Activated CD4-positive, alpha-beta memory T cell treated with anti-CD3 and anti-CD28 coated beads for 36 hours (primary cell): ENCODE measurements at regions not wholly inside any gene's neighbourhood (a gene's known extent, or its start where the extent isn't known, plus 50 kb on each side); places are given as distances from the start of the nearest gene placed in this dataset.

Experiments
- CTCF ChIA-PET: fragments of 350-600 bp; sonication (Branson Sonifier 250); formaldehyde crosslinking; loops from one replicate; lab custom pipeline; 2021; ENCODE audit warnings: antibody characterized with exemption, inconsistent platforms; lab: Charles Lee
- POLR2A ChIA-PET: fragments of 350-600 bp; sonication (Branson Sonifier 250); formaldehyde crosslinking; loops from one replicate; lab custom pipeline; 2021; ENCODE audit warnings: antibody characterized with exemption; lab: Charles Lee
- DNase-seq: peaks from one replicate; pipeline ENCODE4 v3.0.0-alpha.2; 2020
- H3K27ac Mint-ChIP-seq: one replicate; pipeline ENCODE4 v1.8.0; 2021; ENCODE audit warnings: mixed read lengths
- H3K27me3 Mint-ChIP-seq: one replicate; pipeline ENCODE4 v1.8.0; 2021; ENCODE audit warnings: mixed read lengths
- H3K36me3 Mint-ChIP-seq: one replicate; pipeline ENCODE4 v1.8.0; 2021; ENCODE audit warnings: mixed read lengths
- H3K4me1 Mint-ChIP-seq: one replicate; pipeline ENCODE4 v1.8.0; 2021; ENCODE audit warnings: low read depth, mixed read lengths
- H3K4me3 Mint-ChIP-seq: one replicate; pipeline ENCODE4 v1.8.0; 2021; ENCODE audit warnings: mild to moderate bottlenecking, mixed read lengths
- H3K9me3 Mint-ChIP-seq: one replicate; pipeline ENCODE4 v1.8.0; 2021; ENCODE audit warnings: mixed read lengths
- intact Hi-C: fragments of 100-400 bp; cut with micrococcal nuclease; formaldehyde crosslinking; loops from one replicate; pipeline ENCODE4 v1.15.1; 2023

- Mint-ChIP-seq H3K27ac (no peak overlapping the region), H3K9me3 (peaks cover 1% of the 10 kb centered on the region), H3K4me1 (peaks cover 4% of the 10 kb centered on the region), H3K36me3 (no peaks in the 10 kb centered on the region), H3K4me3 (no peak overlapping the region), H3K27me3 (peaks cover 4% of the 10 kb centered on the region)
- CTCF ChIA-PET = interaction anchor here (1.2 to 1.4 kb wide), 2 partner anchors 9 to 11 kb away, joined by 3 to 4 read pairs; no protein-coding TSS in a partner anchor
- intact Hi-C loops = no loop called here
- DNase-seq = no peak
- POLR2A ChIA-PET = no interaction called here
Observed at GRCh38 chr13:95485045-95485517, 67.4 kb upstream of the CLDN10 start.

- no peaks in the 10 kb centered on the region for H3K4me1 Mint-ChIP-seq
- ChIA-PET CTCF (interaction anchor here (1.2 to 1.4 kb wide), 2 partner anchors 9 to 10 kb away, joined by 3 to 4 read pairs; no protein-coding TSS in a partner anchor), POLR2A (no interaction called here)
- no peaks in the 10 kb centered on the region for H3K36me3 Mint-ChIP-seq
- peaks cover 4% of the 10 kb centered on the region for H3K9me3 Mint-ChIP-seq
- peaks cover 4% of the 10 kb centered on the region for H3K27me3 Mint-ChIP-seq
- no peak overlapping the region for H3K27ac Mint-ChIP-seq
- H3K4me3 Mint-ChIP-seq = no peak overlapping the region
- intact Hi-C loops = no loop called here
- no peak for DNase-seq
Observed at GRCh38 chr13:95485518-95486144, 66.9 kb upstream of the CLDN10 start.

GRCh38 chr13:95492044-95492801 lies 60.3 kb upstream of the CLDN10 start:
- H3K27me3 Mint-ChIP-seq = peaks cover 17% of the 10 kb centered on the region
- H3K4me3 Mint-ChIP-seq = no peak overlapping the region
- no peaks in the 10 kb centered on the region for H3K4me1 Mint-ChIP-seq
- H3K27ac Mint-ChIP-seq = no peak overlapping the region
- intact Hi-C loops = loop anchor here (5.0 kb wide), 1 partner anchor 170 kb away; no protein-coding TSS in a partner anchor
- H3K9me3 Mint-ChIP-seq = peaks cover 10% of the 10 kb centered on the region
- ChIA-PET POLR2A (no interaction called here), CTCF (interaction anchor here (0.6 to 5.7 kb wide), 4 partner anchors 12 to 520 kb away, joined by 3 to 37 read pairs (median 7); no protein-coding TSS in a partner anchor)
- DNase-seq = no peak
- H3K36me3 Mint-ChIP-seq = no peaks in the 10 kb centered on the region

- intact Hi-C loops = loop anchor here (1.0 to 5.0 kb wide), 2 partner anchors 168 to 340 kb away; no protein-coding TSS in a partner anchor
- ChIA-PET POLR2A (no interaction called here), CTCF (interaction anchor here (1.0 to 5.7 kb wide), 5 partner anchors 9 to 339 kb away, joined by 3 to 37 read pairs (median 4); no protein-coding TSS in a partner anchor)
- DNase-seq = no peak
- no peak overlapping the region for H3K4me3 Mint-ChIP-seq
- H3K9me3 Mint-ChIP-seq = peaks cover 10% of the 10 kb centered on the region
- H3K36me3 Mint-ChIP-seq = no peaks in the 10 kb centered on the region
- no peak overlapping the region for H3K27ac Mint-ChIP-seq
- no peaks in the 10 kb centered on the region for H3K4me1 Mint-ChIP-seq
- peaks cover 18% of the 10 kb centered on the region for H3K27me3 Mint-ChIP-seq
Observed at GRCh38 chr13:95494082-95494681, 58.3 kb upstream of the CLDN10 start.

GRCh38 chr13:95496485-95496884 lies 56.0 kb upstream of the CLDN10 start:
- Mint-ChIP-seq H3K4me1 (no peaks in the 10 kb centered on the region), H3K36me3 (no peaks in the 10 kb centered on the region), H3K27me3 (peaks cover 19% of the 10 kb centered on the region), H3K9me3 (peaks cover 5% of the 10 kb centered on the region), H3K27ac (no peak overlapping the region), H3K4me3 (no peak overlapping the region)
- DNase-seq = no peak
- ChIA-PET POLR2A (no interaction called here), CTCF (interaction anchor here (1.3 to 5.7 kb wide), 2 partner anchors 11 to 337 kb away, joined by 3 to 37 read pairs; no protein-coding TSS in a partner anchor)
- intact Hi-C loops = no loop called here

- ChIA-PET POLR2A (no interaction called here), CTCF (interaction anchor here (0.7 to 1.0 kb wide), 2 partner anchors 24 to 336 kb away, joined by 3 read pairs; no protein-coding TSS in a partner anchor)
- no peaks in the 10 kb centered on the region for H3K36me3 Mint-ChIP-seq
- intact Hi-C loops = no loop called here
- no peak overlapping the region for H3K27ac Mint-ChIP-seq
- H3K9me3 Mint-ChIP-seq = peaks cover 5% of the 10 kb centered on the region
- no peaks in the 10 kb centered on the region for H3K4me1 Mint-ChIP-seq
- H3K27me3 Mint-ChIP-seq = peaks cover 19% of the 10 kb centered on the region
- no peak for DNase-seq
- no peak overlapping the region for H3K4me3 Mint-ChIP-seq
Observed at GRCh38 chr13:95497381-95497807, 55.1 kb upstream of the CLDN10 start.

GRCh38 chr13:95498886-95499285 lies 53.6 kb upstream of the CLDN10 start:
- Mint-ChIP-seq H3K36me3 (no peaks in the 10 kb centered on the region), H3K9me3 (peaks cover 5% of the 10 kb centered on the region), H3K27me3 (peaks cover 16% of the 10 kb centered on the region), H3K27ac (no peak overlapping the region), H3K4me1 (no peaks in the 10 kb centered on the region), H3K4me3 (no peak overlapping the region)
- DNase-seq = no peak
- CTCF ChIA-PET = interaction anchor here (1.2 kb wide), 1 partner anchor 335 kb away, joined by 3 read pairs; no protein-coding TSS in a partner anchor
- intact Hi-C loops = no loop called here
- POLR2A ChIA-PET = no interaction called here

- no peaks in the 10 kb centered on the region for H3K36me3 Mint-ChIP-seq
- no peaks in the 10 kb centered on the region for H3K4me1 Mint-ChIP-seq
- POLR2A ChIA-PET = no interaction called here
- no peak for DNase-seq
- H3K27me3 Mint-ChIP-seq = peaks cover 12% of the 10 kb centered on the region
- H3K4me3 Mint-ChIP-seq = no peak overlapping the region
- H3K9me3 Mint-ChIP-seq = peaks cover 5% of the 10 kb centered on the region
- intact Hi-C loops = no loop called here
- CTCF ChIA-PET = interaction anchor here (1.2 kb wide), 1 partner anchor 334 kb away, joined by 3 read pairs; no protein-coding TSS in a partner anchor
- no peak overlapping the region for H3K27ac Mint-ChIP-seq
Observed at GRCh38 chr13:95499811-95500712, 52.5 kb upstream of the CLDN10 start.

GRCh38 chr13:95502216-95502615 lies 50.3 kb upstream of the CLDN10 start:
- CTCF ChIA-PET = no interaction called here
- POLR2A ChIA-PET = no interaction called here
- H3K4me1 Mint-ChIP-seq = no peaks in the 10 kb centered on the region
- H3K27me3 Mint-ChIP-seq = peaks cover 7% of the 10 kb centered on the region
- H3K4me3 Mint-ChIP-seq = no peak overlapping the region
- intact Hi-C loops = no loop called here
- H3K9me3 Mint-ChIP-seq = no peaks in the 10 kb centered on the region
- no peaks in the 10 kb centered on the region for H3K36me3 Mint-ChIP-seq
- no peak overlapping the region for H3K27ac Mint-ChIP-seq
- no peak for DNase-seq
